Ovary (tissue), 3 donors: ENCODE measurements at regions not wholly inside any gene's neighbourhood (a gene's known extent, or its start where the extent isn't known, plus 50 kb on each side); places are given as distances from the start of the nearest gene placed in this dataset.

Experiments
- CTCF ChIP-seq, 3 donors: fragments of 450-650 bp in 2 of 3; fragments of 200-600 bp in 1 of 3; IDR thresholded peaks; one replicate each; pipeline versions ENCODE4 v1.5.1 to v1.8.0; 2016 to 2022; ENCODE audit warnings: antibody characterized with exemption in 3 of 3, mild to moderate bottlenecking in 1 of 3
- EP300 ChIP-seq: sonication (generic); formaldehyde crosslinking; IDR thresholded peaks from one replicate; pipeline ENCODE4 v1.6.1; 2017; ENCODE audit warnings: antibody characterized with exemption
- POLR2A ChIP-seq: fragments of 450-650 bp; IDR thresholded peaks from one replicate; pipeline ENCODE4 v1.6.1; 2017; ENCODE audit warnings: antibody characterized with exemption, mild to moderate bottlenecking, moderate library complexity
- donor health status: DM: no; HTN: no; CAD: no.

- TF ChIP-seq CTCF (IDR thresholded peaks at IDR 0.05) (no peak), POLR2A (no peak), EP300 (no peak)
Observed at GRCh38 chr1:14451217-14451616, 147.3 kb upstream of the KAZN start.
